ENCODE measurements at regions not wholly inside any gene's neighbourhood (a gene's known extent, or its start where the extent isn't known, plus 50 kb on each side); places are given as distances from the start of the nearest gene placed in this dataset.

- TF ChIP-seq, protein P1, sequence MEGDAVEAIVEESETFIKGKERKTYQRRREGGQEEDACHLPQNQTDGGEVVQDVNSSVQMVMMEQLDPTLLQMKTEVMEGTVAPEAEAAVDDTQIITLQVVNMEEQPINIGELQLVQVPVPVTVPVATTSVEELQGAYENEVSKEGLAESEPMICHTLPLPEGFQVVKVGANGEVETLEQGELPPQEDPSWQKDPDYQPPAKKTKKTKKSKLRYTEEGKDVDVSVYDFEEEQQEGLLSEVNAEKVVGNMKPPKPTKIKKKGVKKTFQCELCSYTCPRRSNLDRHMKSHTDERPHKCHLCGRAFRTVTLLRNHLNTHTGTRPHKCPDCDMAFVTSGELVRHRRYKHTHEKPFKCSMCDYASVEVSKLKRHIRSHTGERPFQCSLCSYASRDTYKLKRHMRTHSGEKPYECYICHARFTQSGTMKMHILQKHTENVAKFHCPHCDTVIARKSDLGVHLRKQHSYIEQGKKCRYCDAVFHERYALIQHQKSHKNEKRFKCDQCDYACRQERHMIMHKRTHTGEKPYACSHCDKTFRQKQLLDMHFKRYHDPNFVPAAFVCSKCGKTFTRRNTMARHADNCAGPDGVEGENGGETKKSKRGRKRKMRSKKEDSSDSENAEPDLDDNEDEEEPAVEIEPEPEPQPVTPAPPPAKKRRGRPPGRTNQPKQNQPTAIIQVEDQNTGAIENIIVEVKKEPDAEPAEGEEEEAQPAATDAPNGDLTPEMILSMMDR (conservative IDR thresholded peaks at IDR 0.05 in 1 of 2, IDR thresholded peaks at IDR 0.05 in 1 of 2; ENCODE audit: extremely low read depth in 1 of 2, insufficient read depth in 1 of 2, low read depth in 1 of 2, low read length in 2 of 2) = no peak
- TF ChIP-seq EZH2 (IDR thresholded peaks at IDR 0.05; ENCODE audit: borderline replicate concordance, low read length) = no peak
Measured at GRCh38 chr9:18347386-18348082, 126.4 kb upstream of the ADAMTSL1 start.
